ENCODE measurements at regions not wholly inside any gene's neighbourhood (a gene's known extent, or its start where the extent isn't known, plus 50 kb on each side); places are given as distances from the start of the nearest gene placed in this dataset.

GRCh38 chr21:23706431-23706830, 1900.8 kb downstream of the MRPL39 start:
- no peak for TF ChIP-seq CTCF (IDR thresholded peaks at IDR 0.05)
- no peak overlapping the region for H3K4me3 ChIP-seq
- DNase-seq (ENCODE audit: low spot score): no peak
- H3K27ac ChIP-seq: no peak overlapping the region

- H3K27ac ChIP-seq: no peak overlapping the region
- no peak for DNase-seq (ENCODE audit: low spot score)
- no peak for TF ChIP-seq CTCF (IDR thresholded peaks at IDR 0.05)
- H3K4me3 ChIP-seq: no peak overlapping the region
Observed at GRCh38 chr21:23699402-23699801, 1907.9 kb downstream of the MRPL39 start.

- TF ChIP-seq CTCF (IDR thresholded peaks at IDR 0.05): no peak
- H3K27ac ChIP-seq: no peak overlapping the region
- no peak overlapping the region for H3K4me3 ChIP-seq
- no peak for DNase-seq (ENCODE audit: low spot score)
Observed at GRCh38 chr21:23698619-23699018, 1908.7 kb downstream of the MRPL39 start.

DNA sequence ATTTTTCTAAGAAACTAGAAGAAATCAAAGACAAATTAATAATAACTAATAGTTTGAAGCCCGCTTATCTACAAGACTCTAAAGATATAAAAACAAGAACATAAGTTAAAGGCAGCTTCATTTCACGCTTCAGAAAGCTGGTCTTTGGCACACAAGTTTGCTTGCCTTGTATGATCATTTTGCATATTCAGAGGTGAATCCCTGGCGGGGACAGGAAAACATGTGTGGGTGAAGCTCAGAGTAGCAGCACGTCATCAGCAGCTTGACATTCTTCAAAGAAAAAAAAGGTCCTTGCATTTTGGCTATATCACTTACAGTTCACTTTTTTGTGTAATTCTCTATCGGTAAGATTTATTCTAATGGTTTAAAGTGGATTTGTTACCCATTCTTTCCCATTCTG, 1911.8 kb downstream of the MRPL39 start:
- DNase-seq (ENCODE audit: low spot score): no peak
- no peak overlapping the region for H3K27ac ChIP-seq
- no peak for TF ChIP-seq CTCF (IDR thresholded peaks at IDR 0.05)
- no peak overlapping the region for H3K4me3 ChIP-seq

- Histone ChIP-seq H3K4me3 (no peak overlapping the region), H3K27ac (no peak overlapping the region)
- no peak for DNase-seq (ENCODE audit: low spot score)
- no peak for TF ChIP-seq CTCF (IDR thresholded peaks at IDR 0.05)
Observed at GRCh38 chr21:23694390-23694789, 1912.9 kb downstream of the MRPL39 start.

- DNase-seq (ENCODE audit: low spot score): no peak
- no peak for TF ChIP-seq CTCF (IDR thresholded peaks at IDR 0.05)
- Histone ChIP-seq H3K4me3 (no peak overlapping the region), H3K27ac (no peak overlapping the region)
Observed at GRCh38 chr21:23690316-23690715, 1917.0 kb downstream of the MRPL39 start.

DNA sequence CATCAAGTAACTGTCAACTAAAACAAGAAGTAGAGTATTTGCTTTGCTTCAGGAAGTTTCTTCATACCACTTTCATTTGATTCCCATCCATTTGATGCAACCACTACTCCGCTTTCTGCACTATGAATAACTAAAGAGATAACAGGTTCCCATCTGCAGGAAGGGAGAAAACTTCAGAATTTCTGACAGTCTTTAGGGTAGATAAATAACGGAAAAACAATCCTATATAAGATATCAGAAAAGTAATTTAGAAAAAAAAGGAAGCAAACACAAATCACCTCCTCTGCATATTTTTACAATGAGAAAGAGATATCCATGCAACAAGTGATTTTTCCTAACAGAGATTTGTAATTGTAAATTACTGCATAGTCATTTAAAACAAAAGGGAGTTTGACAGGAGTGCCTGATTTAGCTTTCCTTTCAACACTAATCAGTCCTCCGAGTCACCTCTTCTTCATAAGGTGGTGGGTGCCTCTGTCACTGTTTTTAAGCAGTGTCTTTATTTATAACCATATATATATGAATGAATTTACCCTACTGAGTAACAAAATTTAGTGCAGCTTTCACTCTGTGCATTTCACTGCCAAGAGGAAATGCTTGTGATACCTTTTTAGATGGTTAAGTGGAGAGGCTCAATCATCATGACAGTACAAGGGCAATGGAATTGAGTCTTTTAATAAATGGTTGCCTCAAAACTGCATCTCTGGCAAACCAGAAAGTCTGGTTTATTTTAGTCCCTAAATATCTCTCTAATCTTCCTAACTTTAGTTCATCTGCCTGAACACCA, 1920.4 kb downstream of the MRPL39 start:
- H3K4me3 ChIP-seq: no peak overlapping the region
- H3K27ac ChIP-seq: no peak overlapping the region
- no peak for DNase-seq (ENCODE audit: low spot score)
- no peak for TF ChIP-seq CTCF (IDR thresholded peaks at IDR 0.05)
